Activated naive CD4-positive, alpha-beta T cell treated with anti-CD3 and anti-CD28 coated beads, Interleukin-2, amount 50 U/mL, for 16 hours (primary cell): ENCODE measurements at regions not wholly inside any gene's neighbourhood (a gene's known extent, or its start where the extent isn't known, plus 50 kb on each side); places are given as distances from the start of the nearest gene placed in this dataset.

Experiments used
- DNase-seq: peaks from one replicate; pipeline ENCODE4 v3.0.0-alpha.2; 2020

GRCh38 chr11:31997955-31998354 lies 92.9 kb upstream of the RCN1 start:
- no peak for DNase-seq

DNA sequence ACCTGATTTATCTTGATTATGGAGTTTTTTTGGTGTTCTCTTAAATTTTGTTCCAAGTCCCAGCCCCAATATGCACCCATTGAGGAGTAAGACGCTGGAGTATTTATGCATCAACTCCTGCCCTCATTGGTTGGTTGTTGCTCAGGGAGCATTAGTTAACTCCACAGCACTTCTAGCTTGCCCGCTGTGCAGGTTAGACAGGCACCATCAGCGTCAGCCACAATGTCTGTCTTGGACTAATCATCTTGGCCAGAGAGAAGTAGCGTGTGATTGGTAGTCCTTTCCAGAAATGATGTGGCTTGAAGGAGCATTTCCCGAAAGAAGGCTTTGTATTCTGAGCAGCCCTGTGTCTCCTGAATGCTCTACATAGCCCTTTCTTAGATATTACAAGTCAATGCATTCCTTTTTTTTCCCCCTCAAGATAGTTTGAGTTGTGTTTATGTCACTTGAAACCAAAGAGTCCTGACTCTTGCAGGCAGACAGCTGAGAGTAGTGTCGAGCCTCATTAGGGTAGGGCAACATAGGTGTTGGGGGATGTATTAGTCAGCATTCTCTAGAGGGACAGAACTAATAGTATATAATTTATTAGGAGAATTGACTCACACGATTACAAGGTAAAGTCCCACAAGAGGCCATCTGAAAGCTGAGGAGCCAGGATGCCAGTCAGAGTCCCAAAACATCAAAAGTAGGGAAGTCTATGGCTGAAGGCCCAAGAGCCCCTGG lies 94.6 kb upstream of the RCN1 start:
- no peak for DNase-seq

DNA sequence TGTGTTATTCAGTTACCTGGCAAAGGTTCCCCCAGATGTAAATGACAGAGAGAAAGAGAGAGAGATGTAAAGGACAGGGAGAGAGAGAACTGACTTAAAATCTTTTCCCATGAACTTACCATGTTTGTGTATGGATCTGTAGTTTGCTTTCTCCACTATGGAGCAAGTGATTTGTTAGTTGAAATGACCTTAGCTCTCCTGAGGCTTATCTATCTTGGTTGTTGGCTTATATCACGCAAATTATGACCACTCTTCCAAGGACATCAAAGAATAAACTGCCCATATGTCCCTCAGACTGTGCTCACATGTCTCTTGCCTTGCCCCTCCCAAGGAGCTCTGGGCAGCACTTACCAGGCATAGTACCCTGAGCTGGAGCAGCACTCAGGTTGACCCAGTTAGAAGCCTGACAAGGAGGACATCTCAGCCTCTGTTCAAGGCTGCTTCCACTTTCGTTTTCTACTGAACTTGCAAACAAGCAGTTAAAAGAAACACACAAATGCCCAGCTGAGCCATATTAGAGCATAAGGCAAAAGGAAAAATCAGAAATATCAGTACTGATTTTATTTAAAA lies 95.3 kb upstream of the RCN1 start:
- no peak for DNase-seq

GRCh38 chr11:31995032-31995431 lies 95.8 kb upstream of the RCN1 start:
- no peak for DNase-seq

GRCh38 chr11:31987118-31988005 lies 103.5 kb upstream of the RCN1 start:
- no peak for DNase-seq

GRCh38 chr11:31986201-31986889 lies 104.5 kb upstream of the RCN1 start:
- no peak for DNase-seq

DNA sequence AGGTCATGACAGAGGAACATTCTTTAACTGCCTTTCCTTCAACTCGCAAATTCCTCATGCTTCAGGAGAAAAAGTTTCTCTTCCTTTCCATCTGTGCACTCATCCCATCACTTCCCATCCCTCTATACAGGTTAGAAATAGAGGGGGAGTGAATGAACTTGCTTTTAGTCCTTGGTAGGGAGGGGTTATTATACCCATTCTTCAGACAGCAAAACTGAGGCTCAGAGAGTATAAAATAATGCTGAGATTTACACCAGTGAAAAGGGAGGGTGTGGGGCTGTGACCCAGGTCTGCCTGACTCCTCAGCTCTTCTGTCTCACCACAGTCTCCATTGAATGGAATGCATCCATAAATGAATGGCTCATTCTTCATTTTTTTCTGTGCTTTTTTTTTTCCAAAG lies 109.4 kb upstream of the RCN1 start:
- no peak for DNase-seq

DNA sequence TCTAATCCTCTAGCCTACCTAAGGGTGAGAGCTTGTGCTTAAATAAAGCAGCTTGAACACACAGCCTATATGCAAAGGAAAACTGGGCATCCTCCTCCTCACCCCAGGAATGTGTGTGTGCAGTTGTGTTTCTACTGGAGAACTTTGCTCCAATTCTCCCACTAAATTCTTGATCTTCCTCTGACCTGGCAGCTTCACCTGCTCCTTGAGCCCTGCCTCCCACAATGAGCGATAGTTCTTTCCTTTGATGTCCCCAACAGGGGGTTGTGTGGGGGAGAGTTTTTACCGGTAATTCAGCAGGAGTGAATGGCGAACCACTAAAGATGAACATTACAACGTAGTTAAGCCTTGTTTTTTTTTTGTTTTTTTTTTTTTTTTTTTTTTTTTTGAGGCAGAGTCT lies 113.5 kb upstream of the RCN1 start:
- DNase-seq: no peak

DNA sequence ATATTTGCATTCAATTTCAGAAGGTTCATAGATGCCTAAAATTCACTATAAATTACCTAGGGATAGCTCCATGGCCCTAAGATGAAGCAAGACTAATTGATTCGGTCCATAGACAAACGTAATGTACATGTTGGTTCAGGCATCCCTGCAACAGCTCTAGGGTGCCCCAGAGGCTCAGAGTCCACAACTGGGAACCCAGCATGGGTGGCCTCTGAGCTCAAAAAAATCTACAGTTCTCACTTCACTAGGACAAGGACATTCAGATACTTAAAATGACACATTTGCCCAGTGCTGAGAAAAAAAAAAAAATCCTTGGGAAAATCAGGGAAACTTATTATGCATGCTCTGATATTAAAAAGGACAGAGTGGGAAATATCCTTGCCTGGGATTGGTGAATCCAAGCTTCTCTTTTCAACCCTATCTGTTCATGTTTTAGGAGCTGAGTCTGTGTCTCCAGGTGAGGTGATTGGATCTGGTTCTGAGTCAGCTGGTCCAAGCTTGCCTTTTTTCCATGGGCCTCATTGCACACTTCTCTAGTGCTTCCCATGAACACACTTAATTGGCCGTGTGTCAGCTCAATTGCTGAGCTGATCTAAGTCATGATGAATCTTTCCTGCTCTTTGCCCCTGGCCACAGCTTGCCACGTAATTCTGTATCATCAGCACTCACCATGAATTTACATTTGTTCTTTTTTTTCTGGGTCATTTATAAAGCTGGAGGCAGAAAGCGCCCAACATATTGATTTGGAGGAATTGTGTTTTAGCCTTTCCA lies 116.3 kb upstream of the RCN1 start:
- DNase-seq: no peak

DNA sequence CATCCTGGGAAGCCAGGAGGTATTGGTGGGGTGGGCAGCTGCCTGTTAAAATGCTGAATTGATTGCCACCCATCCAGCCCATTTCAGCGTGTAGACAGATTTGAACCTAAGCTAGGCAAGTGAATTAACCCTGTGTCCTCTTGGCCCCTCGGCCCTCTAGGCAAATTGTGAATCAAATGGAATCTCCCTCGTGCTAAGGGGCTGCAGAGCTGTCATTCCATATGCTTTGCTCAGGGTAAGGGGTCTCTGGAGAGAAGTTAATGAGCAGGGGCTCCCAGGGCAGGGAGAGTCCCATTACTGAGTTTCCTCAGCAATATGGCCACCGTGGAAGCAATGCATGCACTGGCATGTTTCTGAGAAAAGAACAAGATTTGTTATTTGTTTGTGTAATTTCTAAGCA lies 117.7 kb upstream of the RCN1 start:
- DNase-seq: no peak

- no peak for DNase-seq
These were observed 118.3 kb upstream of the RCN1 start for GRCh38 chr11:31972623-31973022.

DNA sequence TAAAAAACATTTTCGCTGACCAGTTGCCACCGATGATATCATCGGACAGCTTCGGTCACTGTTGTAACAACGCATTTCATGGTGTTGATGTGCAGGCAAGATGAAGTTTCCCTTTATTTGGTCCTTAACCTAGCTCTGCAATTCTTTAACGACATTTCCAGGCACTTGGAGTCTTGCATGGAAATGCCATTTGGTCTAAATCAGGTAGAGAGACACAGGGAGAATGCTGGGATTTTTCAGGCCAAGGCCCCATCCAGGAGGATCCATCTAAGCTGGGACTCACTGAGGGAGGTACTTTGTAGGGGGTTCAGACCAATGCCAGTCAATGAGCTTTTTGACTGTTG lies 121.5 kb upstream of the RCN1 start:
- DNase-seq: no peak

DNA sequence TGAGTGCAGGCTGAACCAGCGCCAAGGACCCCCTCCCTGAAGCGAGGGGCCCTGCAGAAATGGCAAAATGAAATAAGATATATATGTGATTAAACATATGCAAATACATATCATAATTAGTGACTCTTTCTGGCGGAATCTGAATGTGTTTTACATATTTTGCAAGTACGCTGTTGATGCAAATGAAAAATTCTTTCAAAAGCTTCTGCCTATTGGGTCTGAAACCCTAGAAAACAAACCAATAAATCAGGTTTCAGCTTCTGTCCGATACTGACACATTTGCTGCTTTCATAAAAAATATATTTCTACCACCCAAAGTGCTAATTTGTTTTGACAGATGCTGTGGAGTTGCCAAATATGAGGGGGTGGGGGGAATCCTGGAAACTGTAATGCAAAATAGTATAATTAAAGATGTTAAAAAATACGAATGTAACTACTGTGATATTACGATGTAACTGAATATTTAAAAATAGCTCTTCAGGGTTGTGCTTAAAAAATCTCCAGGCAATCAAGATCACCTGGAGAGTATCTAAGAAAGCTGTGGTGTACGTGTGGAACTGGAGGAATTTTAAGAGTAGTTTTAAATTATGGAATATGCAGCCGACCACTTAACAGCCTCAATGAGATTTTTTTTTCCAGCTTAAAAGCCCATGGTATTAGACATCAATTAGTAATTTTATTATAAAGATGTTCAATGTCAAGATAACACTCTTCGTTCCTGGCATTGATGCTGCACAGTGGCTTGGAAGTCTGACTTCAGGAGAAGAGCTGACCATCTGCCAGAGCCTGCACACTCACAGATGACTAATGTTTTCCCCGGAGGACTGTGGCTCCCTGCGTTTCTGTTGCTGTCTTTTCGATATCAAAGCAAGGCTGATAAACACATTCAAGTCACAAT lies 122.2 kb upstream of the RCN1 start:
- DNase-seq: no peak

- DNase-seq: no peak
These were observed 123.3 kb upstream of the RCN1 start for GRCh38 chr11:31967404-31968130.

DNA sequence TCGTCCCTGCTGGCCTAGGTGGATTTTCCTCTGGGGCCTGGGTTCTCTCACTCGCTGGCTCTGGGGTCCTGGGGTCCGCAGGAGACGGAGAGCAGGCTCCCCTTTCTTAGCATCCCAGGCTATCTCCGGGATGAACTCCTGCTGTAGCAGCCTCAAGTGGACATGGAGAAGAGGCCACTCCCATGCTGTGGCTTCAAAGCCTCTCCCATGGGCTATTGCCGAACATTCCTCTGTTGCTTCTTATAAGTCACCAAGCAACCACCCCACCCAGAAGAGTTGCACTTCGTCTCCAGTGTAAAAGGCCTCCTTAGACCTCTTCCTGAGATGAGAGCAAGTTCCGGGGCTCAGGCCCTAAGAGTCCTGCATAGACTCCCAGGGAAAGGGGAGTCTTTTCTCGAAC lies 124.0 kb upstream of the RCN1 start:
- DNase-seq: no peak

GRCh38 chr11:31964181-31964580 lies 126.7 kb upstream of the RCN1 start:
- DNase-seq: no peak

DNA sequence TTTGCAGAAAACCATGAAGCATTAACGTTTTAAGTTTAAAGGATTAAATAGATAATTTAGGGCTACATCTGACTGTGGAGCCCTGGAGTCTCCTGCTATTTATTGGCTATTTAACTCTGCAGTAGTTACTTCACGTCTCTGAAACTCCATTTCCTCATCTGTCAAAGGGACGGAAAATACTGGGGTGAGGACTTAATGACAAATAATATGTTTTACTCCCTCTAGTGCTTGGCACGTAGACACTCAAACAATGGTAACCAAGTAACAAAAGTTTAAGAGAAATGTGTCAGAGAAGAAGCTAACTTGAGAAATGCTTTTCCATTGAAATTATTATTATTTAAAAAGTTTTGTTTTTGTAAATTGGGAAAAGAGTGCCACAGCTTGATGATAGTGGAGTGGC lies 130.7 kb upstream of the RCN1 start:
- DNase-seq: no peak

- no peak for DNase-seq
These were observed 131.2 kb upstream of the RCN1 start for GRCh38 chr11:31959716-31960115.

- DNase-seq: peak; percentile 55
These were observed 132.7 kb upstream of the RCN1 start for GRCh38 chr11:31958076-31958735.

DNA sequence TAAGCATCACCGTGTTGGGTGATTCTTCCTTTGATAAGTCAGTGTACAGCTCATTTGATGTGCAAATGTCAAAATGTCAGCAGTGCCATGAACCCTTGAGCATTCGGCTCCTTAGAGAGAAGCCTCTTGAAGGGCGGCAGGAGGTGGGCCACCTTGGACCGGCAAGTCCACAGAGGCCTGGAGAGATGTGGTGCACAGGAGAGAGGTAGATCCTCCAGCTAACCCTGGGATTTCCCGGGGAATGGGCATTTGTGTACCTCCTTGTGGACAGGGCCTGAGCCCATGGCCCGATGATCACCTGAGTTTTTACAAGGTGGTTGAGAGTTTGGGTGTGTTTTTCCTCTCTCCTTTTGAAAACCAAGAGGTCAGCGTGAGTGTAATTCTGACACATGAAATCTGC lies 133.2 kb upstream of the RCN1 start:
- DNase-seq: no peak
